ENCODE measurements at regions not wholly inside any gene's neighbourhood (a gene's known extent, or its start where the extent isn't known, plus 50 kb on each side); places are given as distances from the start of the nearest gene placed in this dataset.

- H3K4me1 ChIP-seq (ENCODE audit: control insufficient read depth in 2 of 2, insufficient read depth in 1 of 2, low read depth in 1 of 2, low read length in 2 of 2) = no peaks in the 10 kb centered on the region
- H2BK15ac ChIP-seq (ENCODE audit: low read length) = peak overlapping the region; percentile 33
- H2BK5ac ChIP-seq (ENCODE audit: low read length) = no peak overlapping the region
- no peaks in the 10 kb centered on the region for H3K27me3 ChIP-seq (ENCODE audit: control insufficient read depth in 3 of 3, insufficient read depth in 3 of 3, low read depth in 1 of 3, low read length in 3 of 3)
- H3K4ac ChIP-seq (ENCODE audit: low read length) = no peak overlapping the region
- no peak for DNase-seq (ENCODE audit: low spot score)
- H3K4me3 ChIP-seq (ENCODE audit: low read length in 2 of 2) = no peak overlapping the region
- H4K91ac ChIP-seq (ENCODE audit: low read depth, low read length, poor library complexity) = peak overlapping the region; percentile 92
- peak overlapping the region; percentile 81 for H2AK5ac ChIP-seq (ENCODE audit: low read depth, low read length)
- H3K27ac ChIP-seq (replicated peaks; ENCODE audit: low read length) = no peak overlapping the region
- no peak overlapping the region for H3K14ac ChIP-seq (ENCODE audit: low read length)
- H3K18ac ChIP-seq (ENCODE audit: low read length) = peak overlapping the region; percentile 71
- H2AFZ ChIP-seq (ENCODE audit: low read length) = no peak overlapping the region
- no peak overlapping the region for H3K9ac ChIP-seq (ENCODE audit: low read depth, low read length, poor library complexity)
- no peak overlapping the region for H3K4me2 ChIP-seq (ENCODE audit: insufficient read depth, low read length, poor library complexity, severe bottlenecking)
- H3K36me3 ChIP-seq (replicated peaks in 1 of 2; ENCODE audit: control insufficient read depth in 2 of 2, insufficient read depth in 2 of 2, low read length in 2 of 2) = peaks cover 14 to 36% of the 10 kb centered on the region in 2 donors
- no peak overlapping the region for H2BK12ac ChIP-seq (ENCODE audit: low read length)
- H3K79me1 ChIP-seq (ENCODE audit: low read depth, low read length) = peaks cover 4% of the 10 kb centered on the region
- no peaks in the 10 kb centered on the region for H3K9me3 ChIP-seq (replicated peaks in 1 of 2; ENCODE audit: control insufficient read depth in 2 of 2, insufficient read depth in 1 of 2, low read depth in 1 of 2, low read length in 2 of 2)
- WGBS, 2 donors (ENCODE audit: extremely low coverage in 2 of 2, insufficient read length in 2 of 2, insufficient replicate concordance in 1 of 2) = no CpG with 5 or more reads among the region's 13 CpGs
- peak overlapping the region; percentile 65 for H4K8ac ChIP-seq (ENCODE audit: low read depth, low read length)
- H2BK120ac ChIP-seq (ENCODE audit: low read depth, low read length) = no peak overlapping the region
- H3K23ac ChIP-seq (ENCODE audit: low read depth, low read length, poor library complexity) = peak overlapping the region; percentile 43
These were observed 362.0 kb downstream of the SEC14L1 start for GRCh38 chr17:77502626-77503292.

- Histone ChIP-seq H2AK5ac (ENCODE audit: low read depth, low read length) (no peak overlapping the region), H3K4ac (ENCODE audit: low read length) (no peak overlapping the region), H3K14ac (ENCODE audit: low read length) (no peak overlapping the region), H3K4me1 (ENCODE audit: control insufficient read depth in 2 of 2, insufficient read depth in 1 of 2, low read depth in 1 of 2, low read length in 2 of 2) (no peaks in the 10 kb centered on the region), H2BK12ac (ENCODE audit: low read length) (no peak overlapping the region), H3K9me3 (replicated peaks in 1 of 2; ENCODE audit: control insufficient read depth in 2 of 2, insufficient read depth in 1 of 2, low read depth in 1 of 2, low read length in 2 of 2) (no peaks in the 10 kb centered on the region), H3K27me3 (ENCODE audit: control insufficient read depth in 3 of 3, insufficient read depth in 3 of 3, low read depth in 1 of 3, low read length in 3 of 3) (no peaks in the 10 kb centered on the region), H2BK5ac (ENCODE audit: low read length) (no peak overlapping the region), H2BK15ac (ENCODE audit: low read length) (peak overlapping the region; percentile 33), H2BK120ac (ENCODE audit: low read depth, low read length) (no peak overlapping the region), H2AFZ (ENCODE audit: low read length) (no peak overlapping the region), H3K9ac (ENCODE audit: low read depth, low read length, poor library complexity) (no peak overlapping the region), H4K8ac (ENCODE audit: low read depth, low read length) (no peak overlapping the region), H3K79me1 (ENCODE audit: low read depth, low read length) (peaks cover 4% of the 10 kb centered on the region), H4K91ac (ENCODE audit: low read depth, low read length, poor library complexity) (no peak overlapping the region), H3K36me3 (replicated peaks in 1 of 2; ENCODE audit: control insufficient read depth in 2 of 2, insufficient read depth in 2 of 2, low read length in 2 of 2) (peaks cover 14 to 32% of the 10 kb centered on the region in 2 donors), H3K4me2 (ENCODE audit: insufficient read depth, low read length, poor library complexity, severe bottlenecking) (no peak overlapping the region), H3K23ac (ENCODE audit: low read depth, low read length, poor library complexity) (no peak overlapping the region), H3K4me3 (ENCODE audit: low read length in 2 of 2) (no peak overlapping the region), H3K27ac (replicated peaks; ENCODE audit: low read length) (no peak overlapping the region), H3K18ac (ENCODE audit: low read length) (peak overlapping the region; percentile 13)
- WGBS, 2 donors (ENCODE audit: extremely low coverage in 2 of 2, insufficient read length in 2 of 2, insufficient replicate concordance in 1 of 2) = no CpG with 5 or more reads among the region's 7 CpGs
- DNase-seq (ENCODE audit: low spot score) = no peak
These were observed 362.5 kb downstream of the SEC14L1 start for GRCh38 chr17:77503293-77503655.

GRCh38 chr17:77503916-77504651 is 363.3 kb downstream of the SEC14L1 start:
- no peak for DNase-seq (ENCODE audit: low spot score)
- Histone ChIP-seq H2AK5ac (ENCODE audit: low read depth, low read length) (peak overlapping the region; percentile 89), H2BK15ac (ENCODE audit: low read length) (no peak overlapping the region), H3K4me1 (ENCODE audit: control insufficient read depth in 2 of 2, insufficient read depth in 1 of 2, low read depth in 1 of 2, low read length in 2 of 2) (no peaks in the 10 kb centered on the region), H3K14ac (ENCODE audit: low read length) (no peak overlapping the region), H3K27me3 (ENCODE audit: control insufficient read depth in 3 of 3, insufficient read depth in 3 of 3, low read depth in 1 of 3, low read length in 3 of 3) (no peaks in the 10 kb centered on the region), H3K4ac (ENCODE audit: low read length) (peak overlapping the region; percentile 31), H3K4me2 (ENCODE audit: insufficient read depth, low read length, poor library complexity, severe bottlenecking) (no peak overlapping the region), H3K36me3 (replicated peaks in 1 of 2; ENCODE audit: control insufficient read depth in 2 of 2, insufficient read depth in 2 of 2, low read length in 2 of 2) (peaks cover 11 to 27% of the 10 kb centered on the region in 2 donors), H2BK5ac (ENCODE audit: low read length) (no peak overlapping the region), H4K8ac (ENCODE audit: low read depth, low read length) (no peak overlapping the region), H2BK120ac (ENCODE audit: low read depth, low read length) (no peak overlapping the region), H3K18ac (ENCODE audit: low read length) (peak overlapping the region; percentile 19), H3K4me3 (ENCODE audit: low read length in 2 of 2) (no peak overlapping the region), H3K9me3 (replicated peaks in 1 of 2; ENCODE audit: control insufficient read depth in 2 of 2, insufficient read depth in 1 of 2, low read depth in 1 of 2, low read length in 2 of 2) (no peaks in the 10 kb centered on the region), H3K79me1 (ENCODE audit: low read depth, low read length) (peaks cover 2% of the 10 kb centered on the region), H2AFZ (ENCODE audit: low read length) (no peak overlapping the region), H2BK12ac (ENCODE audit: low read length) (peak overlapping the region; percentile 31), H4K91ac (ENCODE audit: low read depth, low read length, poor library complexity) (no peak overlapping the region), H3K9ac (ENCODE audit: low read depth, low read length, poor library complexity) (no peak overlapping the region), H3K23ac (ENCODE audit: low read depth, low read length, poor library complexity) (peak overlapping the region; percentile 27), H3K27ac (replicated peaks; ENCODE audit: low read length) (no peak overlapping the region)
- WGBS, 2 donors (ENCODE audit: extremely low coverage in 2 of 2, insufficient read length in 2 of 2, insufficient replicate concordance in 1 of 2) = no CpG with 5 or more reads among the region's 18 CpGs

GRCh38 chr17:77504652-77505155 is 363.9 kb downstream of the SEC14L1 start:
- Histone ChIP-seq H3K79me1 (ENCODE audit: low read depth, low read length) (peaks cover 2% of the 10 kb centered on the region), H2AK5ac (ENCODE audit: low read depth, low read length) (peak overlapping the region; percentile 89), H2BK120ac (ENCODE audit: low read depth, low read length) (no peak overlapping the region), H3K4ac (ENCODE audit: low read length) (peak overlapping the region; percentile 31), H3K4me1 (ENCODE audit: control insufficient read depth in 2 of 2, insufficient read depth in 1 of 2, low read depth in 1 of 2, low read length in 2 of 2) (no peaks in the 10 kb centered on the region), H2BK12ac (ENCODE audit: low read length) (peak overlapping the region; percentile 31), H3K4me3 (ENCODE audit: low read length in 2 of 2) (no peak overlapping the region), H4K8ac (ENCODE audit: low read depth, low read length) (no peak overlapping the region), H3K4me2 (ENCODE audit: insufficient read depth, low read length, poor library complexity, severe bottlenecking) (no peak overlapping the region), H3K23ac (ENCODE audit: low read depth, low read length, poor library complexity) (peak overlapping the region; percentile 27), H3K14ac (ENCODE audit: low read length) (no peak overlapping the region), H2BK5ac (ENCODE audit: low read length) (no peak overlapping the region), H3K9ac (ENCODE audit: low read depth, low read length, poor library complexity) (no peak overlapping the region), H3K18ac (ENCODE audit: low read length) (peak overlapping the region; percentile 4), H2AFZ (ENCODE audit: low read length) (no peak overlapping the region), H4K91ac (ENCODE audit: low read depth, low read length, poor library complexity) (no peak overlapping the region), H3K27me3 (ENCODE audit: control insufficient read depth in 3 of 3, insufficient read depth in 3 of 3, low read depth in 1 of 3, low read length in 3 of 3) (no peaks in the 10 kb centered on the region), H2BK15ac (ENCODE audit: low read length) (no peak overlapping the region), H3K27ac (replicated peaks; ENCODE audit: low read length) (no peak overlapping the region), H3K9me3 (replicated peaks in 1 of 2; ENCODE audit: control insufficient read depth in 2 of 2, insufficient read depth in 1 of 2, low read depth in 1 of 2, low read length in 2 of 2) (no peaks in the 10 kb centered on the region), H3K36me3 (replicated peaks in 1 of 2; ENCODE audit: control insufficient read depth in 2 of 2, insufficient read depth in 2 of 2, low read length in 2 of 2) (peaks cover 7 to 20% of the 10 kb centered on the region in 2 donors)
- DNase-seq (ENCODE audit: low spot score) = no peak
- no CpG with 5 or more reads among the region's 9 CpGs for WGBS, 2 donors (ENCODE audit: extremely low coverage in 2 of 2, insufficient read length in 2 of 2, insufficient replicate concordance in 1 of 2)
